Suppressor macrophage treated with lipopolysaccharide for 1 hour (primary cell): ENCODE measurements at regions not wholly inside any gene's neighbourhood (a gene's known extent, or its start where the extent isn't known, plus 50 kb on each side); places are given as distances from the start of the nearest gene placed in this dataset.

ENCODE experiments used
- DNase-seq, 3 donors: peaks; one replicate each; pipeline ENCODE4 v3.0.0-alpha.2; 2020 to 2022

GRCh38 chrX:95029571-95029970 lies 1355.6 kb downstream of the FAM133A start:
- DNase-seq: no peak

- no peak for DNase-seq
Measured at GRCh38 chrX:95040104-95040503, 1366.1 kb downstream of the FAM133A start.

GRCh38 chrX:95044331-95044730 lies 1370.3 kb downstream of the FAM133A start:
- no peak for DNase-seq

- DNase-seq: no peak
Measured at GRCh38 chrX:95055991-95056390, 1382.0 kb downstream of the FAM133A start.

- no peak for DNase-seq
Measured at GRCh38 chrX:95056901-95057300, 1382.9 kb downstream of the FAM133A start.

- no peak for DNase-seq
Measured at GRCh38 chrX:95057341-95057740, 1383.3 kb downstream of the FAM133A start.

GRCh38 chrX:95058815-95059214 lies 1384.8 kb downstream of the FAM133A start:
- no peak for DNase-seq

- DNase-seq: no peak
Measured at GRCh38 chrX:95059909-95060308, 1385.9 kb downstream of the FAM133A start.

- no peak for DNase-seq
Measured at GRCh38 chrX:95063554-95063953, 1389.5 kb downstream of the FAM133A start.

GRCh38 chrX:95065151-95065550 lies 1391.1 kb downstream of the FAM133A start:
- no peak for DNase-seq

GRCh38 chrX:95071052-95071451 lies 1397.0 kb downstream of the FAM133A start:
- DNase-seq: no peak

- DNase-seq: no peak
Measured at GRCh38 chrX:95071621-95072020, 1397.6 kb downstream of the FAM133A start.

GRCh38 chrX:95076449-95076848 lies 1402.4 kb downstream of the FAM133A start:
- DNase-seq: peak; percentile 6 to 21 (median 15)

- DNase-seq: no peak
Measured at GRCh38 chrX:95101851-95102390, 1427.9 kb downstream of the FAM133A start.

- no peak for DNase-seq
Measured at GRCh38 chrX:95117556-95117955, 1443.5 kb downstream of the FAM133A start.

- no peak for DNase-seq
Measured at GRCh38 chrX:95145848-95146490, 1472.0 kb downstream of the FAM133A start.

- no peak for DNase-seq
Measured at GRCh38 chrX:95152810-95153209, 1478.8 kb downstream of the FAM133A start.

- DNase-seq: no peak
Measured at GRCh38 chrX:95156566-95156965, 1482.6 kb downstream of the FAM133A start.
